Activated CD4-positive, alpha-beta T cell treated with anti-CD3 and anti-CD28 coated beads, Interleukin-10, Interleukin-2, amounts not matched to agents 100 ng/mL and 50 ng/mL, durations not matched to agents 16 hours and 8 hours (primary cell): ENCODE measurements at regions not wholly inside any gene's neighbourhood (a gene's known extent, or its start where the extent isn't known, plus 50 kb on each side); places are given as distances from the start of the nearest gene placed in this dataset.

ENCODE experiments used
- DNase-seq: peaks from one replicate; pipeline ENCODE4 v3.0.0-alpha.2; 2020

DNA sequence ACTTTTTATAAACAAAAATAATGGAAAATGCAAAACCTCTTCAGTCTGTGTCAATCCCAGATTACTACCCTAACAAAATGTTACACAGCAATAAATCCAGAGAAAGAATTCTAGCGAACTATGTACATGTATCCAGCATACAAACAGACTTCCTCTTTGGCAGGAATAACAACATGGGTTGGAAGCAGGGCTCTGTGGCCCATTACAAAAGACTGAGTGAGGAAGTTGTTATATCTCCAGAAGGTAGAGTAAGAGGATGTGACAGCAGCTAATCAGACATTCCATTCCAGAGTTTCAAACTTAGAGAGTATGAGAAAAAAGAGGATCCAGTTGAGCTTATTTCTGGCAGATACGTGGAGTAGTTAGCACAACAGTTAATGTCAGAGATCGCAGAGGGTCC is 294.0 kb upstream of the PLSCR5 start:
- no peak for DNase-seq

DNA sequence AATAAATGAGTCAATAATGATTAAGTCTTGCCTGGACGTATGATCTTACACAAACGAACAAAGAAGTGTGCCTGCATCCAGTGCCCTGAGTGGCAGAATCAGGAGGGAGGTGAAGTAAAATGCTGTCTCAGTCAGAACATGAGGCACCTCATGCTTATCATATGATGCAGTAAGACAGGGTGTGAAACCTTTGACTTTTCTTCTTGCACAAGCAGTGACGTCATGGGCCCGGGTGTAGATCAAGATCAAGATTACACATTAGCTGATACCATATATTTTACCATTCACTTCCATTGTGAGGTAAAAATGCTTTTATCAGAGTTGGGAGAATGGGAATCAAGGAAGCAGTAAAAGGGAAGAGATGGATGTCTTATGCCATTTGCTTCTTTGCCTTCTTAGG is 291.6 kb upstream of the PLSCR5 start:
- DNase-seq: no peak

DNA sequence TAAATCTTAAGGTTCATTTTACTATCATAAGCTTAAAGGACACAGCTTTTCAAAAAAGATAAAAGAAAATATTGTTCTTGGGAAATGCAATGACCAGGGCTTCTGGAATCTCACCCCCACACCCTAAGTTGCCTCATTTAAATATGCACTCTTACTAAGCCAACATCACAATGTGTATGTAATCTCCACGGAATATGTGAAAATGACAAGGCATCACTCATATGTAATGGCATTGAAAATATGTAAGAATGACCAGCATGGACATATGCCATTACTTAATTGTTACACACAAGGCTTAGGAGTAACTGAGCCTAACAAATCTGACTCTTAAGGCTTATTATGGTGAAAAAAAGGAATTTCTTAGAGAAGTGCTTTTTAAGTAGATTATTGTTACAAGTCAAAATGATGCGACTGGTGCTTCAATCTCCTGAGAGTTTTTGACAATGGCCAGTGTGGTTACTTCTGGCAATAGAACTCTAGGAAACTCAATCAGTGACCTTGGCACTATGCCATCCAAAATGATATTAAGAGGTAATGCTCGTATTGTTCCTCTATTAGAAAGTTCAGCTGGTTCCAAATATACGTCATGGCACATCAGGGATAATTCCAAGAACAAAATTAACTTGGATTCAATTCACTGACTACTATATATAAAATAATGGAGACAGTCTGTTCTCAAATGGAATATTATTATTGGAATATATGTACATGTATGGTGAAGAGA is 290.0 kb upstream of the PLSCR5 start:
- DNase-seq: no peak

GRCh38 chr3:146894406-146894805 is 289.3 kb upstream of the PLSCR5 start:
- no peak for DNase-seq

DNA sequence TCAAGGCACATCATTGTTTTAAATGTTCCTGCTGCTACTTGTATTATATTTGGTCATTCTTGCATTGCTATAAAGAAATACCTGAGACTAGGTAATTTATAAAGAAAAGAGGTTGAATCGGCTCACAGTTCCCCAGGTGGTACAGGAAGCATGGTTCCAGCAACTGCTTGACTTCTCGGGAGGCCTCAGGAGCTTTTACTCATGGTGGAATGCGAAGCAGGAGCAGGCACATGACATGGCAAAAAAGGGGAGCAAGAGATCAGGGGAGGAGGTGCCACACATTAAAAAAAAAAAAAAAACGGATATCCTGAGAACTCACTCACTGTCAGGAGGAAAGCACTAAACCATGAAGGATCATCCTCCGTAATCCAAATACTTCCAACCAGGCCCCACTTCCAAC is 286.9 kb upstream of the PLSCR5 start:
- DNase-seq: no peak

DNA sequence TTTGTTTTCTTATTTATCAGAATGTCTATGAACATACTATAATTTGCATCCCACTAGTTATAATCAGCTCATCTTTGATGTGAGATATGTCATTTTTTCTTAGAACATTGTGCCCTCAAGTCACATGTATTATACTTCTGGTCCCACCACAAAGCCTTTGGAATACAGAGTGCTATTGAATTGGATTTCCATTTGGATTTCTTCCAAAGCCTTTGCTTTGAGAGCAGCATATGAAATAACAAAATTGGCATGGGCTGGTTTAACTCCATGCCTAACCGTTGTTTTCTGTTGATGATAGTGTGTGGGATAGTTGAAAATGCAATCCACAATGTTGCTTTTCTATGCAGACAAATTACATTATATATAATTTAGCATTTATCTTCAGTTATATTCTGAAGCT is 284.5 kb upstream of the PLSCR5 start:
- no peak for DNase-seq

DNA sequence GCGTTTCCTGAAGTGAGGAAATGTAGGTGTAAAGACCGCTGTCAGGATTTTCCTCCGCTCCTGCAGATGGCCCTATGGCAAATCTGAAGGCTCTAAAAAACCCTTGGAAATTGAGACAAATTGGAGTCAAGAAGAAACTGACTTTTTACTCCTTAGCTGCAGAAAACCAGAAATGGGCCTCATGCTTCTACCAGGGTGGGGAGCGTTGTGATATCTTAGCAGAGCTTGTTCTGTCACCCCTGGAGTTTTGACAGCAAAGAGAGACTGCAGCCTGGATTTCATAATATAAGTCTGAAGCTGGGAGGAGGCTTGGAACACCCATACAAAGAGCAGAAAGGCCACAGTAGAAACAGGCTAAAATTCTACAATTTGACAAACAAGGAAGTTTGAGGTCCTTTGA is 283.0 kb upstream of the PLSCR5 start:
- DNase-seq: no peak

DNA sequence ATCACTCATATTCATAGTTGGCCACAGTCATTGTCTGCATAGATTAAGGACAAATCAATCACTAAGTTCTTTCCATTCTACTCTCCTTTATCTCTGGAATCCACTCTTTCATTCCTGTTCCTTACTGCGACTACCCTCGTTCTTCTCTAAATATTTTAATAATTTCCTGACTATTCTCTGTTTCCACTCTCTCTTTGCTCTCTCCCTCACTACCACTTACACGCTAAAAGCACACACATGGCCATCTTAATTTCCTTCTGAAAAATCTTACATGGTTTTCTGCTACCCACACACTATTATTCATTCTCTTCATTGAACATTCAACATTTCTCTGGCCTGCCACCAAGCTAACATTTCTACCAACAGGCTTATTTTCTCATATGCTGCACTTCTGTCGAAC is 279.6 kb upstream of the PLSCR5 start:
- DNase-seq: no peak

DNA sequence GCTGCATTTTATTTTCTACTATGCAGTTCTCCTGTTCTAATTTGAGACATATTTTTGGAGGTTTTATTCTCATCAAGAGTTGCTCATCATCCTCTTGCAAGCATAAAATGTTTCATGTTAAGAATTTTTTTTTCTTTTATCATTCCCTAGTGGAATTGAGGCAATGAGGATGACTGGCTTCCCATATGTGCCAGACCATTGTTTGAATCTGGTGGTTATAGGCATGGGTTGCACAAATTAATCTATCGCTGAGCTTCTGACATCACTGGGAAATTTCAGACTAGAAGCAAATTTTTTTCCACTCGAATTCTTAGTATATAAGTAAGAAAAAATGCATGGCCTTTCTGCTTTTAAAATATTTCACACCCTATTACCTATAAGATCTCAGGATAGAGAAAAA is 279.1 kb upstream of the PLSCR5 start:
- no peak for DNase-seq

- no peak for DNase-seq
Measured at GRCh38 chr3:146883288-146883687, 278.1 kb upstream of the PLSCR5 start.

DNA sequence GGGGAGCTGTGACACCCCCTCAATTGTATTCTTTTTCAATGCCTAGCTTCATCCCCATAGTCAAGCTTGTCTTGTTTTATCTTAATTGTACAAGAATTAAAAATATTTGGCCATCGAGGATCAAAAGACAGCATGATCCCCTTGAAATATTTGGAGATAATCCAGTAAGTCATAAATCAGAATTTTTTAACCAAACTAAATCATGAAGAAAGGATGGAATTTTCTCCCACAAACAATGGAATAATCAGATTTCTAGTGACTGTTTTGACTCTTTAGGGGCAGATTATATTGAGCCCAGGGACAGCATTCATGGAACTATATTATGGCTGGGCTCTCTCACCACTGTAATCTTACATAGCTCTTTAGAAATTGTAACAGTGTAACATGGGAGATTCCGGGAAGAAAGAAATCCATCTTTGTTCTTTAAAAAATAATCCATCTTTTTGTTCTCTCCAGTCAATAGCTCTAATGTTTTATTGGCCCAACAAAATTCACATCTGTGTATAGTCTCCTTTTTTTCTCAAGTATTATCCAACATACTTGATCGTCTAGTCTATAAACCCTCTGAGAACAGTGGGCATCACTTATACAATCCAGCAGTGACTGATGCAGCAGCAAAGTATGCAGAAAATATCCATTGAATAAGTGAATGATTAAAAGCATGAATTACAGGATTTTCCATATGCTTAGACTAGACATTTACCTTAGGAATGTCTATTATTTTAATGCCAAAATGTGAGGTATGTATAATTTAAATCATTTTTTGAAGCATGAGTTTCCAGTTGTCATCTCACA is 277.0 kb upstream of the PLSCR5 start:
- no peak for DNase-seq

GRCh38 chr3:146881356-146881755 is 276.2 kb upstream of the PLSCR5 start:
- DNase-seq: no peak

- DNase-seq: no peak
Measured at GRCh38 chr3:146873748-146874147, 268.6 kb upstream of the PLSCR5 start.

DNA sequence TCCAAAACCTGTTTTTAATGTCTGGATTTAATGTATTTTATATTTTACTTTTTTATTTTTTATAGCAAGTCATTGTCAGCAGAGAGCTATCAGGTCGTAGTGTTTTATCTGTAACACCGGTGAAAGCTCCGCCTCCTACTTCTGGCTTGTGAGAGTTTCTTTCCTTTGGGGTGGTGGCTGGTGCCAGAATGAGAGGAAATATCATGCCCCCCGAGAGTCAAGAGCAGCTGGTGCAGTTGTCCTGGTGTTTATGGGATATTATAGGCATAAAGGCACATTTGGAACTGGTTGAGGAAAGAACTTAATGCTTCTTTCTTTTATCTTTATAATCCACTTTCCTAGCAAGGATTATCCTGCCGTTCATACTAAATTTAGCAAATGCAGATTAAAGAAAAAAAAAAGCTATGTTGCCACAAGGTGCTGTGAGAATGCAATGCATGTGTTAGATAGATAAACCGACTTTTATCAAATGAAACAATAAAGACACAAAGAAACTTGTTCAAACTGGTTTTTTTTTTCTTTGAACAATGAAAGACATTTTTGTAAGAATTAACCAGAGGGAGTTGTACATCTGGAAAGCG is 260.1 kb upstream of the PLSCR5 start:
- no peak for DNase-seq

DNA sequence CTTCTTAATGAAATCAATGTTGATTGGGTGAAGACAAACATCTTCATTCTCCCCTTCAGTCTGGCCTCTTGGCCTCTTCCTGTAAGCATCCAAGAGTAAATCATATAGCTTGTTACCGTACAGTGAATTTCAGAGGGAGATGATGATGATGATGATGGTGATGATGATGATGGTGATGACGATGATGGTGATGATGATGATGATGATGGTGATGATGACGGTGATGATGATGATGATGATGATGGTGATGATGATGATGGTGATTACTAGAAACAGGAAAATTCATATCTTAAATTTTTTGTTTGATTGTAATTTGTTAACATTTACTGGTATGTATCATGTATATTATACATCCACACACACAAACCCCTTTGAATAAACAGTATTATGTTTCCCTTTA is 256.1 kb upstream of the PLSCR5 start:
- no peak for DNase-seq

- no peak for DNase-seq
Measured at GRCh38 chr3:146854523-146854922, 249.4 kb upstream of the PLSCR5 start.

DNA sequence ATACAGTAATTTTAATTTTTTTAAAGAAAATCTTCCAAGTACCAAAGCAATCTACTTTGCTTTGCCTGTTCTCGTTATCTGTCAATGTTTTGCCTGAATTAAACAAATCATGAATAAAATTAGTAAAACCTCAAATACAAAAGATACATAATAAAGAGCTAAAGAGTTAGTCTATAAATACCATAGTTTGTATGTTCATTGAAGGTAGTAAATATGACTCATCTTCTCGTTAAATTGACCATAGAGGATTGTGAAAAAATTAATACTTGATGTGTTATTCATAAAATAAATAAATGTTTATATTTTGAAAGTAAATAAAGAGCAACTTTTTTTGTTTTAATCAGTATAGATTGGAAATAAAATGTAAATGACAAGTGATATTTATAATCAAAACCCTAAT is 246.5 kb upstream of the PLSCR5 start:
- no peak for DNase-seq

DNA sequence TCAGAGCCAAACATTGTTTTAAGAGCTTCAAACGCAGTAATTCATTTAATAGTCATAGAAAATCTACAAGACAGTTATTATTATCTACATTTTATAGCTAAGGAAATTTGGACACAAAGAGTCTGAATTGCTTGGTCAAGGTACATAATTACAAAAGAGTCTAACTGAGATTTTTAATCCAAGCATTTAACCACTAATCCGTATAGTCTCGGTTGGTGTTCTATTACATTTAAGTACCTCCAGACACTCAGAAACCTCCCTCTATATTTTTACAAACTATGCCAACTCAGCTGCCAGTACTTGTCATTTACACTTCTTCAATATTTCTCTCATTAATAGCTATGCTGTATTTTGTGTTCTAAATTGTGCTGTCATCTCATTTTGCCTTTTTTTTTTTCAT is 240.2 kb upstream of the PLSCR5 start:
- DNase-seq: no peak

- DNase-seq: no peak
Measured at GRCh38 chr3:146843476-146843875, 238.3 kb upstream of the PLSCR5 start.

GRCh38 chr3:146839727-146840375 is 234.7 kb upstream of the PLSCR5 start:
- DNase-seq: no peak

GRCh38 chr3:146838221-146838620 is 233.1 kb upstream of the PLSCR5 start:
- no peak for DNase-seq

- no peak for DNase-seq
Measured at GRCh38 chr3:146834917-146835316, 229.8 kb upstream of the PLSCR5 start.

DNA sequence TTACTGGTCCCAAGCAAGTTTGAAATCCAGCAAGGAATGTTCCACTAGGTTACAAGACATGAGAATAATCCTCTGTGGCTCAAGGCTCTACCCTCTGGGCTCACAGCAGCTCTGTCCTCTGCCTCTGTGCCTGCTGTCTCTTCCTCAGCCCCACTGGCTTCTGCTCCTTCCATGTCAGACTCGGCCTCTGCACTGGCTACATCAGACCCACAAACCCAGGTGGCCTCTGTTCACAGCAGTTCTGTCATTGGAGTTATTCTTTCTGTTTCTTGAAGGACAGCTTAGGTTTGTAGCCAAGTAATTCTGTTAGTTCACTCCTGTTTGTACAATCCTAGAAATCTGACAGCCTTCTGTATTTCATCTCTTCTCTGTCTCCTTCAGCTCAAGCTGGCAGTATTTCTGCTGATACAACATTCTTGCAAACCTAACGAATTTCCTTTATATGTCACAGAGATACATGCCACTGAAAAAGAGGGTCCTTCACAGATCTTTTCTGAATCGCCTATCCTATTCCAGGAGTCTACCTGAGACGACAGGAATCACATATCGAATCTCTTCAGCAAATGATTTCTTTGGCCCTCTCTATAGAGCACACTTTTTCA is 227.8 kb upstream of the PLSCR5 start:
- DNase-seq: no peak
